HG02763 (cell line): ENCODE measurements at regions not wholly inside any gene's neighbourhood (a gene's known extent, or its start where the extent isn't known, plus 50 kb on each side); places are given as distances from the start of the nearest gene placed in this dataset.

Experiments used
- ATAC-seq: cut with Tn5 transposase; IDR thresholded peaks from one replicate; pipeline ENCODE4 v1.9.1; 2021; ENCODE audit warnings: mild to moderate bottlenecking, moderate library complexity; ENCODE audit not compliant: unreplicated experiment

DNA sequence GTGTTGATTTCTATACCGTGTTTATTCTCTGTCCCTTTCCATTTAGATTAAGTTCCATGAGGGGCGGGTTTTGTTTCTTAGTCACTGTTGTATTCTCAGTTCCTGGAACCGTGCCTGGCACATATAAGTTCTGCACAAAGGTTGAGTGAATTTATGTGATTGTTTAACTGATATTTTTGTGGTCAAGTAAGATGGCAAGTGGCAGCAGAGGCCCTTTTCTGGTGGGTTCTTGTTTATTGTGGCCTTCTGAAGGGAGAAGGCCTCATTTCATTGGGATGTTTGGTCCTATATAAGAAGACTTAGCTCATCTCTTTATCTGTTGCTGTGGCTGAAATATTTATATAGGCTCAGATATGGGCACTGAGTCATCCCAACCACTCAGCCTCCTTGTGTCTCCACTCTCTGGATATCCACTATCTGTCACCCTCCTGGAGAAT lies 262.5 kb downstream of the PSAT1 start:
- ATAC-seq, result no peak

DNA sequence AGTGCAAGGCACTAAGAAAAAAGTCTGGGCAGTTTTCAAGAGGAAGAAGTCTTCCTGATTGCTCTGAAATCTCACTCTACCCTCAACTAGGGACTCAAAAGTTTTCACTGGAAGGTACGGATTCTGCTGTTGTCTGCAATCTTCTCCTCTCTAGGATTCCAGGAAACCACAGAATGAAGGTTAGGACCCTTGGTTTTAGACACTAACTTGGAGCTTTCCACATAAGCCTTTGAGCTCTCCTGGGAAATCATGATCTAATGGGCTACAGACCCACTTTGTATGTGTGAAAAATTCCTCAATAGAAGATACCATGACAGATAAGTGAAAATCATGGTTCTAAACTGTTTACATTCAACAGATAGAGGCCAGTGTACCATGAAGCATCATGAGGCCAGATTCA lies 265.1 kb downstream of the PSAT1 start:
- ATAC-seq, result no peak

DNA sequence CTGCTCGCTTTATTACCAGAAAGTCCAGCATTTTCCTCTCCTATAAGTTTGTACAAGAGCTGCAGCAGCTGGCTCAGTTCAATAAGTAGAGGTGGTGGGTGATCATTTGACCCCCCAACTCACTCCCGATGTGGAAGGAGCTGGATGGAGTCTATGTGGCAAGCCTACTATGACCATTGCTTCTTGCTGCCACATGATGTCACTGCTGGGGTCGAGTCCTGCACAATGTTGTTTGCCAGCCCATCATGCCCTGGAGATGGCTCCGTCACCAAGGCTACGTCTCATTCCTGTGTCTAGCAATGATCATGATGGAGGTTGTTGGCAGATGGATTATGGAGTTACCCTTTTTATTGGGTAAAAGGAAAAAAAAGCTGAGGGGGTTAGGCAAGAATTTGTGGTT lies 266.3 kb downstream of the PSAT1 start:
- ATAC-seq, result no peak

DNA sequence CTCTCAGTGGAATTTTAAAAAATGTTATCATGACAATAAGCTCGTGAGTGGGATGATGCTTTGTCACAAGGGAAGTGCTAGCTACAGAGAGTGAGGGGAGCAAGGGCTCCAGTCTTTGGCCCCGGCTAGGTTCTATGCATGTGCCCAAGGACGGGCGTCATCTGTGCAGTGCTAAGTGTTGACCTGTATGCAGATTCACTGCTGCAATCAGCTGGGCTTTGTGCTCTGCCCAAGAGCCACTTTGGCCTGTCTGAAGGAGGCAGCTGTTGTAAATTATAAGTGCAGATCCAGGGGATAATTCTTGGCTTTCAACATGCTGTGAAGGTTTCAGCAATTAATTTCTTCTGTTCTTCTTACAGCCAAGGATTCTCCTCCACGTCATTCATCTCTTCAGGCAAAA lies 268.6 kb downstream of the PSAT1 start:
- no peak for ATAC-seq

DNA sequence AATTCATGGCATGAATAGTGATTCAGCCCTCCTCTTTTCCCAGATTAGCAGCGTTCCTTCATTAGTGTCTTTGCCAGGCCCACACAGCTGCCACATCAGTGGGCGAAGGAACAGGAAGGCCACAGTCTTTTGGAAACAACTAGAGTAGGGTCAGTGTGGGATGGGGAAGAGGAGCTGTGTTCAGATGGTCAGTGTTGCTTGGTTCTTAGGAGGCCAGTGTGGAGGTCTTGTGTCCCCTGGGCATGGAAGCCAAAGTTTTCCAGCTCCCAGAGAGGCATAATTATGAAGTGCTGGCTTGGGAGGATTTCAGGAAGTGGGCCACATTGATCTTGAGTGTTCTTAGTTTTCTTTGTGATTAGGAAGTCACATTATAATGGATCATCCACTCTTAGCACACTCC lies 269.6 kb downstream of the PSAT1 start:
- ATAC-seq, result no peak

DNA sequence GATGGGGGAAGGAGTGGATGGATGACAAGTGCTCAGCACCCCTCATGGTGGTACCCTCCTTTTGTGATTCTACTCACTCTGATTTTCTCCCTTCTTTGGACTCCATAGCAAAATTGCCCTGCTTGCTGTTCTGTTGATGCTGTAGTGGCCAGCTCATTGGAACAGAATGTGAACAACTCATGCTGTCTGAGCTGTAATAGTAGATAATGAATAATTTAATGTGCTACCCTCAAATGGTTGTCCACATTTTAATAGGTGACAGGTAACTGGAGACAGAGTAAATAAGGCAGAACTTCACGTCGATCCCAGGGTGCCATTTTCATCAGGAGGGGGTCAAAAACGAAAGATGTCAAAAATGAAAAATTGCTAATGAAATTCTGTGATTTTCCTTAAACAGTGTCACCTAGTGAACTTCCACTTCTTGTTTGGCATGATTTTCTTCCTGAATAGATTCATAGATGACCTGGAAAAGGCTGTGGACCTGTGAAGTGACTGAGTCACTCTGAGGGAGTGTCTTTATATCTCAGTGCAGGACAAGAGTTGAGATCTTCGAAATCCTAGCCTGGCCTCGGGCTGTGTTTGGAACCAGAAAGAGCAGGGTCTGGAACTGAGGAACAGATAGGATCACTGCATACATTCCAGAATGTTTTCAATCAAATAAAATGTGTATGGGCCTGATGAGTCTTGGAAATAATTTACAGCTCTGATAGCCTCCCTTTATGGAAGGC lies 270.2 kb downstream of the PSAT1 start:
- no peak for ATAC-seq

DNA sequence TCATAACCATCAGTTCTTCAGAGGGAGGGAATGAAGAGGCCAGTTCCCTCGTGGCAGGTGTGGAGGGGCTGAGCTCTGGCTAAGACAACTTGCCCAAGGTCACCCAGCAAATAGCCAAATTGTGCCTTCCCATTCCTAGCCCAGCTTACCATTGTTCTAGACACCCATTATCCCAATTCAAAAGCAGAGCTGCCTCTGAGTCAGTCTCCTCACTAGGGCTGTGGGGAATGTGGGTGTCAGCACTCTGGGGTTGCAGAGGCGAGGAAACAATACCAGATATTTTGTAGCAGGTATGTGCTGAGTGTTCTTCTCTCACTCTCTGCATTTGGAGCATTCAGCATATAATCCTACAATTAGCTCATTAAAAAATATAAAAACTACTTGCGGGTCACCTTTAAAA lies 270.8 kb downstream of the PSAT1 start:
- no peak for ATAC-seq

DNA sequence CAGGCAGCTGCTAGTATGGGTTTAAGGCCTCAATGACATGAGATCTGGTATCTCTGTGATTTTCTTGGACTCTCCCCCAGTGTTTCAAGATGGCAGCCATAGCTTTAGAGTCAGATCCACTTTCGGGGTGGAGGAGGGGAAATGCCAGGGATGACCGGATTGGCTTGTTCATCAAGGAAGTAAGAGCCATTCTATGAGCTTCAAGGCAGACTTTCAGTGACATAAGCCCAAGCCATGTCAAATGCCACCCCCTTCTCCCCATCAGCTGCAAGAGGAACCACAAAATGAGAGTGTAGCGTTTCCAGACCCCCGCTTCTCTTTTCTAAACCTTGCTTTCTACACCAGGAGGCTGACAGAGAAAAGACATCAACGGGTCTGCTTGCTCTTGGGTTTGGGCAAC lies 271.8 kb downstream of the PSAT1 start:
- no peak for ATAC-seq

DNA sequence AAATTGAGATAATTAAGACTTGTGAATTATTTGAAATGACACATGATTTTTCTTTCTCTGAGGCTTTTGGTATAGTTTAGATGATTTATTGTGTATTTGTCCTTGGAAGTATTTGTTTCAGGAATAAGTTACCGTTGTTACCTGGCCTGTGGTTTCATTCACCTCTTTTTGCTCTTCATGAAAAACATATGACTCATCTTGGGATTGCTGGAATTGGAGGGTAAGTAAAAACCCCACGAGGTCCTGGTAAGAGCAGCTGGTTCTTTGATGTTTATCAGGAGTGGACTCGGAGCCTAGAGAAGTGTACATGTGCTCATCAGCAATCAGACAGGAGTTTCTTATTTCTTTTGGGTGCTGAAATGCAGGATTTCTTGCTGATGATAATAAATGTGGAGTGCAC lies 275.3 kb downstream of the PSAT1 start:
- ATAC-seq, result no peak

DNA sequence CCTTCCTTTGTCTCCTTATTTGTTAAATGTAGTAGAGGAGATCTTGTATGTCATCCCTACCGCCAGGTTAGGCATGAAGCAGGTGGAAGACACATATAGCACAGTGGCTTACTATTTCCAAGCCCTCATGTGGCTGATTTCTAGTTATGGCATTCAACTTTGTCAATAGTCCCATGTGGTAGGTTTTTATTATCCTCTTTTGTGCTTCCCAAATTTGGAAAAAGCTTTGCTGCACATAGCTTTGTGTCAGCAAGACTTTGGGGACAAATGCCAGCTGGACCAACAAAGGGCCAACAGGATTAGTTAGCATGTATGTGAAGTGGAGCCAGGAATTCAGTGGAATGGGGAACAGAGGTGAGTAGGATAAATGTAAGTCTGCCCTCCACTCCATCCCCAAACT lies 276.3 kb downstream of the PSAT1 start:
- ATAC-seq, result no peak

DNA sequence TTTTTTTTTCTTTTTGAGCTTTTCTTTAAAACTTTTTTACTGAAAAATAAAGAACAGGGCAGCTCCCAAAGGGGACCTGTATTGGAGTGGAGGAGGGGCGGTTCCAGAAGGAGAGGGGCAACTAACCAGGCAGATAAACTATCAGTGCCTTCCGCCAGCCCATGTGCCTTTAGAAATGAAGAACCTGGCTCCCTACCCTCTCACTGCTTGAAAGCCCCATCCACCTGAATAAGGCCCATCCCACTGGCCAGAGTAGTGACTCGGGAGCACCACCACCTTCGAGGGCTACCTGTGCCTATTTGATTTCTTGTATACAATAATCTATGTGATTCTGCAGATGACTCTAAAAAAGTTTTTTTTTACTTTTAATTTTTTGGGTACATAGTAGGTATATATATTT lies 276.7 kb downstream of the PSAT1 start:
- no peak for ATAC-seq

DNA sequence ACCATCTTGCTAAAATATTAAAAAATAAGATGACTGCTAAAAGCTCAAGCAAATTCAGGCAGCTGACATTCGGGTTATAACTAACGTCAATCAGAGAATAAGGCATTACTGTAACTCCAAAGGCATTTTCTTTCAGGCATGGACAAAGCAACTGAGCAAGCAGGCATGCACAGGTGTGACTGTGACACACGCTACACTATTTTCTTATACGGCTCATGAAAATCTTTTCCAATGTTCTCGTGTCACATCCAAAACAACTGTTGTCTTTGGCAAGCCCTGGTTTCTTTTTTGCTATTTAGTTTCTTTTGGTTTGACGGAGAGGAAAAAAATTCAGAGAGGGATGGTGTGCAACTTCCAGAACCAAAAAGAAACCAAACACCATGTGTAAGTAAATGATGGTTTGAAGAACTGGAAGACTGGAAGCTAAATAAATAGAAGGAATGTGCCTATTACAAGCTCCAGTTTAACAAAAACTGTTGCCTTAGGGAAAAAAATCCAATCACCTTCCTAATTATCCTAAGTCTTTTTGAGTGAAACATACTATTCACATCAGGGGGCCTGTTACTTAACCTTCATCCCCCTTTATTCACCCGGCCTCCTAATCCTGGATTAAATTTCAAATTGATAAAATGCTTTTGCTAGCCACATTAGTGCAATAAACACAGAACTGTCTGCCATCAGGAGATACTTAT lies 277.6 kb downstream of the PSAT1 start:
- no peak for ATAC-seq

DNA sequence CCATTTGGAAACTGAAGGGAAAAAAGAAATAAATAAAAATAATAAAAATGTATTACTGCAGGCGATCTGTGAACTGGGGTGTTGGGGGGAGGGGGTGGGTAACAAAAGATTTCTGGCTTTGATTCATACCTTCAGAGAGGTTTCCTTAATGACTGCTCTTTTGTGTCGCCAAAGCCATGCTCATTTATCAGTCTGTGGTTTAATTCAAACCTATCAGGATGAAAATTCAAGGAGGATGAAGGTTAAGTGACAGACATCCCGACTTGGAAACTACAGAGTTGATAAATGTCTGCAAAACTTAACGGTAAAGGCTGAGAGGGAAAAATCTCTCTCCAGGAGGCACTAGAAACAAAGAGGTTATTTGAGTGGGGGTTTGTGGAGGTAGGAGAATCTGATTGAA lies 278.2 kb downstream of the PSAT1 start:
- no peak for ATAC-seq

DNA sequence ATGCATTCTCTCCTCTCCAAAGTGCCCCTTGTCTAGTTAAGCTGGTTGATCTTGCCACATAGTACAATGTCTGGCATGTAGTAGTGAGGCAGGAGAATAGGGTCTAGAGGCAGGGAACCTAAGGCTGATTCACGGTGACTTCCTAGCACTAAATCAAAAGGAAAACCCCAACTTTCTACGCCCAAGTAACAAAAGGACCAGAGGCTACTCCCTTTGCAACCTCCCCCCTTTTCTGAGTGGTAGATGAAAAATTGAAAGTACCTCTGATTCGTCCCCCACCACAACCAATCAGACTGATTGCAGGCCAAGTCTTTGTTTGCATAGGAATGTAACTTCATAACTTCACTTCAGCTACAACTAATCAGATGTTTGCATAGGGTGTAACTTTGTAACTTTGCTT lies 278.8 kb downstream of the PSAT1 start:
- ATAC-seq, result no peak

DNA sequence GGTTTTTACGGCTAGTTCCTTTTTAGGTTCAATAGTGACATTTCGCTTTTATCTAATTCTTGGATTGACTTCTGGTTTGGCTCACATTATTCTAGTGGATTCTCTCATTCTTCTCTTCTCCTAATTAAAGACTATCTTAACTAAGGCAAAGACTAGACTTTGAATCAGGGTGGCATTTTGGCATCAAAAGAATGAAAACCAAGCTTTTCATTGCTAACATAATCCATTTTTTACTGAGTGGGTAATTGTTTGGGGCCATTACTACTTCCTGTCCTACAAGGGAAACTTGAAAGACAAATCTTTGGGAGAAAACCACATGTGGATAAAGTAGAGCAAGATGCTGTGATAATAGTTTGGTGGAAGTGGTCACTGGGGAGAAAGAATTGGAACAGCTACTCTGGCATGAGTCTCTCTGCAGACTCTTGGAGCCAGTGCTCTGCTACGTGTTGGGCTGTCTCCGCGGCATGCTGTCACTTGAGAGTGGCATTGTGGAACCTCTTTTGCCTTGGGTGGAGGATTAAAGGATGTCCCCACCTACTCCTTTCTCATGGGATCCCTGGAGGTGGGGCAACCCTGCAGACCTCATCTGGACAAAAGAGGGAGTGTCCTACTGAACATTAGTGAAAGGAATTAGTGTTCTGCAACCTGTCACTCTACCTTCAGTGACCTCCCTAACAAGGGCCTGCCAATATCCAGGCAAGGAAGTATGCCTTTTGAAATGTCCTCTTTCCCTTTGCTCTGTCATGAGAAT lies 280.4 kb downstream of the PSAT1 start:
- ATAC-seq, result no peak

DNA sequence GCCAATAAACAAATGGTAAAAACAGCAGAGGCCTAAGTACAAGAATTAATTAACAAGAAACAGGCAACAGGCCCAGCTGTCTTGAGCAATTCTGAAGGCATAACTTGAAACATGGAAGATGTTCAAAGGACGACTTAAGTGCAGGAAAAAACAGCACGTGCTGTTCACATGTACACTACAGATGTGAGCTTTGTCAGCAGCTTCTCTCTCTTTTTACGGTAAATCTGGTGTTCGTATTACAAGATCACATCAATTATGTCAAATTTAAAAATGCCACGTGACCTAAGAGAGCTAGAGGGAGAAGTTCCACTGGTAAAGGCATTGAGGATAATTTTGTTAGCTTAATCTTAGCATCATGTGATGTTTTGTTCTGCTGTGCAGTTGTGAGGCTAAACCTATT lies 281.1 kb downstream of the PSAT1 start:
- ATAC-seq, result no peak

DNA sequence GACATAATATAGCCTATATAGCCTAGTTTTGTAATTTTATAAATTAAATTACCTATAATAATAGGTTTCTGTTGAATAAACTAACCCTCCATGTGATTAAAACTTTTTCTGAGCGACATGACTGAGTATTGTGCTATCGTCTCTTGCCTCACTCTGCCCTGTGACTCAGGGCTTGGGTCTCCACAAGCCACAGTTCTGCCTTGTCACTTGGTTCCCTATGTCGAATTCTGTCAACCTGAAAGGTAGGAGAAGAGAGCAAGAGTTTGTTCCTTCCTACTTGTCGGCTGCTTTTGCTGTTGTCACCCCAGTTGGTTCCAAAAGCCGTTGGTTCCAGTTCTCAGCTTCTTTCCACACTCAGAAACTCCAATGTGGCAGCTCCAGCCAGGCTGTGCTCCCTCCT lies 285.9 kb downstream of the PSAT1 start:
- no peak for ATAC-seq

DNA sequence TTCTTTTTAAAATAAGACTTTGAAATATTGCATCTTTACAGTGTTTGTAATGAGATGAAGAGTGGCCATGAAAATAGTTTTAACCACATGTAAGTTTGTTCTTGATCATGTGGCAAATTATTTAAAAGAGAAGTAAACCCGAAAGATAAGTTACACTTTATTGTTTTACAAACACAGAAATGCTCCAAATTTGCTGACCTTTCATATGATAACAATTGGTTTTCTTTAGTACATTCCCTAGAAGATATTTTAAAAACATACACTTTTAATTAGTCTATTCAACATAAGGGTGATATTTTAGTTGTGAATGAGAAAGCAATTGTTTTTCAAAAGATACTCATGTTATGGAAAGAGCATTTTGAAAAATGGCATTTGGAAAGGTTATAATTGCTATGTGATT lies 287.7 kb downstream of the PSAT1 start:
- ATAC-seq, result no peak

DNA sequence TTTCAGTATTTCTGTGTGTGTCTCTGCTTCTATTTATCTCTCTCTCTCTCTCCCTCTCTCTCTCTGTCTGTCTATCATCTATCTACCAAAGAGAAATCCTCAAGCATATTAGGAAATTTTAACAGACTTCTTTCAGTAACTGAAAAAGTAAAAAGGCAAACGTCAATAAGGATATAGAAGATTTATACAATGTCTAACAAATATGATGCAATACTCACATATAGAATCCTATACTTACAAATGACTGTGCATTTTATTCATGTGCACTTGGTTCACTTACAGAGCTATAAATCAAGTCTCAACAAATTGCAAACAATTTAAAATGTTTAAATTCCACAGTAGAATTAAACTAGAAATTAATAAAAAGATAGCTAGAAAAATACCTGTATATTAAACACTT lies 289.0 kb downstream of the PSAT1 start:
- ATAC-seq, result no peak

DNA sequence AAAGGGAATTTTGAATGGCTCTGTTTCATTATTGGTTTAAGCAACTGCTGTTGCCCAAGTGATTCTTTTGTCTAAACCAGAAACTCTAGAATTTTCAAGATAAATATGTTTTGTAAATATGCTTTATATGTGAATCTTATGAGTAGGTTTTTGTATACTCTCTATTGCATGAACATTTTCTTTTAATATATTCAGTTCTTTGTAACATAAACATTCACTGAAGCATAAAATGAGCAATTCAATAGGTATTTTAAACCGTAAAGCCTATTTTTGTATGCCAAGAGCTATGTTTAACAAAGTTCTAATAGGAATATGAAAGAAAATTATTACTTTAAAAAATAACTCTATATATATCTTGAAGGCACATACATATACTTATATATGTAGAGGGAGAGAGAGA lies 293.1 kb downstream of the PSAT1 start:
- ATAC-seq, result no peak

DNA sequence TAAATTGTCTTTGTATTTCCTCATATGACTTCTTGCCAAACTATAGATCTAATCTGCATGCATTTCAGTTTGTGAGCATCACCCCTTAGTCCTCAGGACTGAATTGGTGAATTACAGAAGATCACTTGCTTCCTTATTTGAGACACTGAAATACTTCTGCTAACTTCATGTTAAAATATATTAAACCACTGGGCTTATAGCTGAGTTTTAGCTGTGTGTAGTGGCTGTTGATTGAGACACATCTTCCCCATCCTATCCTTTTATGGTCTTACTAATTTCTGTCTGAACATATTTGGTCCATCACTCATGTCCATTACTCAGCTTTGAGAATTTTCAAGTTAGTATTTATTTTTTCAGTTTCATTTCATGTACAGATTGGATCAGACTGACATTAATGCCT lies 295.9 kb downstream of the PSAT1 start:
- no peak for ATAC-seq
